ENCODE measurements at regions not wholly inside any gene's neighbourhood (a gene's known extent, or its start where the extent isn't known, plus 50 kb on each side); places are given as distances from the start of the nearest gene placed in this dataset.
A peak's percentile ranks its signal among the peaks of the same experiment; 100 is the strongest.

- no peak overlapping the region for H3K4me3 Mint-ChIP-seq
- no peaks in the 10 kb centered on the region for H3K9me3 Mint-ChIP-seq
- H3K36me3 Mint-ChIP-seq (ENCODE audit: insufficient read depth), result no peaks in the 10 kb centered on the region
- ATAC-seq (replicated peaks; ENCODE audit: extremely low read depth, poor library complexity, severe bottlenecking) (peak; percentile 90), DNase-seq (ENCODE audit: low spot score in 2 of 2) (no peak)
- H3K4me1 Mint-ChIP-seq, result peaks cover 9% of the 10 kb centered on the region
- H3K27me3 Mint-ChIP-seq, result peaks cover 69% of the 10 kb centered on the region
- no peak overlapping the region for H3K27ac Mint-ChIP-seq (ENCODE audit: low read depth)
Observed at GRCh38 chr3:17806201-17806600, 63.8 kb upstream of the TBC1D5 start.

GRCh38 chr3:17805461-17805940 is 63.1 kb upstream of the TBC1D5 start:
- no peak for DNase-seq (ENCODE audit: low spot score in 2 of 2)
- no peaks in the 10 kb centered on the region for H3K9me3 Mint-ChIP-seq
- H3K27ac Mint-ChIP-seq (ENCODE audit: low read depth), result no peak overlapping the region
- no peak overlapping the region for H3K4me3 Mint-ChIP-seq
- H3K36me3 Mint-ChIP-seq (ENCODE audit: insufficient read depth), result no peaks in the 10 kb centered on the region
- H3K27me3 Mint-ChIP-seq, result peaks cover 69% of the 10 kb centered on the region
- no peak for ATAC-seq (replicated peaks; ENCODE audit: extremely low read depth, poor library complexity, severe bottlenecking)
- H3K4me1 Mint-ChIP-seq, result peaks cover 9% of the 10 kb centered on the region

DNA sequence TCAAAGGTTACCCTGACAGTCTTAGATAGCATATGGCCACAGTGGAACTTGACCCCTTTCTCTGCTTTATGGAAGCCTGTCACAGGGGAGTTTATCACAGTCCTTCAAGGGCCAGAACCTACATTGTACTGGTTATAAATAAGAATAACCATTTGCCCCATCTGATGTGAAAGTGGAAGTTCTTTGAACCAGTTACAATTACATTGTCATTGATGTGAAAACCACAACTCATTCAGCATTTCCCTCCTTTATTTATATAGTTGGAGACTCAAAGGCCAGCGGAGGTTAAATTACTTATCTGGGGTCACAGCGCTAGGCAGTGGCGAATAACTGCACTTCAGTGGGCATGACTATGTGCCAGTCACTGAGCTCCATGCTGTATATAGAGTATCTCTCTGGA is 60.5 kb upstream of the TBC1D5 start:
- no peak overlapping the region for H3K27ac Mint-ChIP-seq (ENCODE audit: low read depth)
- no peaks in the 10 kb centered on the region for H3K9me3 Mint-ChIP-seq
- peaks cover 69% of the 10 kb centered on the region for H3K27me3 Mint-ChIP-seq
- H3K4me1 Mint-ChIP-seq, result peaks cover 9% of the 10 kb centered on the region
- H3K36me3 Mint-ChIP-seq (ENCODE audit: insufficient read depth), result no peaks in the 10 kb centered on the region
- DNase-seq (ENCODE audit: low spot score in 2 of 2) (no peak), ATAC-seq (replicated peaks; ENCODE audit: extremely low read depth, poor library complexity, severe bottlenecking) (no peak)
- H3K4me3 Mint-ChIP-seq, result no peak overlapping the region

GRCh38 chr3:17801131-17801530 is 58.7 kb upstream of the TBC1D5 start:
- H3K36me3 Mint-ChIP-seq (ENCODE audit: insufficient read depth), result no peaks in the 10 kb centered on the region
- no peak for DNase-seq (ENCODE audit: low spot score in 2 of 2)
- ATAC-seq (replicated peaks; ENCODE audit: extremely low read depth, poor library complexity, severe bottlenecking), result no peak
- peaks cover 66% of the 10 kb centered on the region for H3K27me3 Mint-ChIP-seq
- no peak overlapping the region for H3K4me3 Mint-ChIP-seq
- H3K27ac Mint-ChIP-seq (ENCODE audit: low read depth), result no peak overlapping the region
- no peaks in the 10 kb centered on the region for H3K9me3 Mint-ChIP-seq
- H3K4me1 Mint-ChIP-seq, result peaks cover 2% of the 10 kb centered on the region

- H3K4me3 Mint-ChIP-seq, result no peak overlapping the region
- no peaks in the 10 kb centered on the region for H3K36me3 Mint-ChIP-seq (ENCODE audit: insufficient read depth)
- peaks cover 66% of the 10 kb centered on the region for H3K27me3 Mint-ChIP-seq
- H3K27ac Mint-ChIP-seq (ENCODE audit: low read depth), result no peak overlapping the region
- ATAC-seq (replicated peaks; ENCODE audit: extremely low read depth, poor library complexity, severe bottlenecking) (no peak), DNase-seq (ENCODE audit: low spot score in 2 of 2) (no peak)
- no peaks in the 10 kb centered on the region for H3K9me3 Mint-ChIP-seq
- H3K4me1 Mint-ChIP-seq, result no peaks in the 10 kb centered on the region
Observed at GRCh38 chr3:17800232-17800631, 57.8 kb upstream of the TBC1D5 start.

- ATAC-seq (replicated peaks; ENCODE audit: extremely low read depth, poor library complexity, severe bottlenecking) (no peak), DNase-seq (ENCODE audit: low spot score in 2 of 2) (no peak)
- Mint-ChIP-seq H3K4me3 (no peak overlapping the region), H3K27ac (ENCODE audit: low read depth) (no peak overlapping the region), H3K36me3 (ENCODE audit: insufficient read depth) (no peaks in the 10 kb centered on the region), H3K4me1 (no peaks in the 10 kb centered on the region), H3K27me3 (peaks cover 61% of the 10 kb centered on the region), H3K9me3 (no peaks in the 10 kb centered on the region)
Observed at GRCh38 chr3:17799312-17799711, 56.9 kb upstream of the TBC1D5 start.

DNA sequence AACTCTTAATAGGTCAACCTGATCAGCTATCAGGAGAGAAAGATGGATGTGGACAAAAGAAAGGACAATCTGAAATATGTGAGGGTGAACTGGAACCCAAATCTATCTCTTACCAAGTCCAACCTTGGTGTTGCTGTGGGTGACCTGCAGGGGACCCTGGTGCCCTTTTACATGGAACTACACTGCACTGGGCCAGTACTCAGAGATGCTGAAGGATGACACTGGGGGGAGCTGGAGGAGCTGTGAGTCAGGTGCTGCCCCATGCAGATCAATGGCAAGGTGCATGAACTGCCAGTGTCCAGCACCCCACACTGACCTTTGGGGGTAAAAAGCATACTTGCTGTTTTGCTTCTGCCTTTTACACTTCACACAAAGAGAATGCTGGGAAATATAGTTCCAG is 55.6 kb upstream of the TBC1D5 start:
- no peaks in the 10 kb centered on the region for H3K9me3 Mint-ChIP-seq
- no peak overlapping the region for H3K27ac Mint-ChIP-seq (ENCODE audit: low read depth)
- no peak for ATAC-seq (replicated peaks; ENCODE audit: extremely low read depth, poor library complexity, severe bottlenecking)
- H3K36me3 Mint-ChIP-seq (ENCODE audit: insufficient read depth), result no peaks in the 10 kb centered on the region
- no peaks in the 10 kb centered on the region for H3K4me1 Mint-ChIP-seq
- H3K4me3 Mint-ChIP-seq, result no peak overlapping the region
- no peak for DNase-seq (ENCODE audit: low spot score in 2 of 2)
- peaks cover 61% of the 10 kb centered on the region for H3K27me3 Mint-ChIP-seq

DNA sequence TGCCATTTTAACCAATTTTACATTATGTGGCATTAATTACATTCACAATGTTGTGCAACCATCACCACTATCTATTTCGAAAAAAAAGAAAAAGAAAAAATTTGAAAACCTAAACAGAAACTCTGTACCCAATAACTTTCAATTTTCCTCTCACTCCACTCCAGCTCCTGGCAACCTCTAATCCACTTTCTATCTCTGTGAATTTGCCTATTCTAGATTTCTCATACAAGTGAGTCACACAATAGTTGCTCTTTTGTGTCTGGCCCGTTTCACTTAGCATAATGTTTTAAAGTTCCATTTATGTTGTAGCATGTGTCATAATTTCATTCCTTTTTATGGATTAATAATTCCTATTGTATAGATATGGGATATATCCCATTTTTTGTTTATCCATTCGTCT is 53.3 kb upstream of the TBC1D5 start:
- Mint-ChIP-seq H3K9me3 (peaks cover 9% of the 10 kb centered on the region), H3K4me1 (no peaks in the 10 kb centered on the region), H3K36me3 (ENCODE audit: insufficient read depth) (no peaks in the 10 kb centered on the region), H3K27ac (ENCODE audit: low read depth) (no peak overlapping the region), H3K27me3 (peaks cover 61% of the 10 kb centered on the region), H3K4me3 (no peak overlapping the region)
- ATAC-seq (replicated peaks; ENCODE audit: extremely low read depth, poor library complexity, severe bottlenecking) (no peak), DNase-seq (ENCODE audit: low spot score in 2 of 2) (no peak)

DNA sequence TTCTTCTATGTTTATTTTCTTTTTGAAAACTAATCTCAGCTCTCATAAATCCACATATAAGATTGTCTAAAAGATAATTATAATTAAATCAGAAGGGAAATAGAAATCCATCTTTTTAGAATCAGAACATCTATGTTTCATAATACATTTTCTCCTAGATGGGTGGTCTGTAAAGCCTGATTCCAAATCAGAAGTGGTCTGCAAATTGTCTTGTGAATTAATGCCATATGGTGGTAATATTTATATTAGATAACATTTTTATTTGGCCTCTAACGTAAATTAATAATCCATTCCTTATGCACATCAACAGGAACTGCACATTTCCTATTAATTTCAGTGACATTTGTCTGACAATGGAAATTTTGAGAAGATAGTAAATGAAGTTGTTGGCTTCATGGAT is 52.8 kb upstream of the TBC1D5 start:
- Mint-ChIP-seq H3K4me3 (no peak overlapping the region), H3K27me3 (peaks cover 61% of the 10 kb centered on the region), H3K9me3 (peaks cover 9% of the 10 kb centered on the region), H3K27ac (ENCODE audit: low read depth) (no peak overlapping the region), H3K4me1 (no peaks in the 10 kb centered on the region), H3K36me3 (ENCODE audit: insufficient read depth) (no peaks in the 10 kb centered on the region)
- ATAC-seq (replicated peaks; ENCODE audit: extremely low read depth, poor library complexity, severe bottlenecking) (no peak), DNase-seq (ENCODE audit: low spot score in 2 of 2) (no peak)

- Mint-ChIP-seq H3K4me1 (no peaks in the 10 kb centered on the region), H3K27ac (ENCODE audit: low read depth) (no peak overlapping the region), H3K36me3 (ENCODE audit: insufficient read depth) (no peaks in the 10 kb centered on the region), H3K27me3 (peaks cover 51% of the 10 kb centered on the region), H3K4me3 (no peak overlapping the region), H3K9me3 (peaks cover 9% of the 10 kb centered on the region)
- DNase-seq (ENCODE audit: low spot score in 2 of 2), result no peak
- ATAC-seq (replicated peaks; ENCODE audit: extremely low read depth, poor library complexity, severe bottlenecking), result no peak
Observed at GRCh38 chr3:17793542-17794195, 51.2 kb upstream of the TBC1D5 start.
